Body of pancreas (tissue), 4 donors: ENCODE measurements at regions not wholly inside any gene's neighbourhood (a gene's known extent, or its start where the extent isn't known, plus 50 kb on each side); places are given as distances from the start of the nearest gene placed in this dataset.

Source experiments
- ATAC-seq: fragments of 150-250 bp; one replicate; pipeline ENCODE4 v1.9.1; 2016
- DNase-seq, 4 donors: peaks; one replicate each; pipeline ENCODE4 v3.0.0-alpha.2; 2019
- H3K27ac ChIP-seq, 4 donors: fragments of 200-600 bp; sonication (generic); 1 replicate in 3 of 4; 2 replicates in 1 of 4; pipeline versions ENCODE4 v1.5.1 to v1.6.1; 2016 to 2019; ENCODE audit warnings: mild to moderate bottlenecking in 1 of 4, mixed read lengths in 1 of 4, moderate library complexity in 1 of 4
- H3K27me3 ChIP-seq, 2 donors: fragments of 200-600 bp; sonication (generic); one replicate each; pipeline ENCODE4 v1.6.0; 2016; ENCODE audit warnings: mild to moderate bottlenecking in 1 of 2
- H3K36me3 ChIP-seq, 2 donors: fragments of 200-600 bp; sonication (generic); replicated peaks in 1 of 2; 2 replicates each; pipeline ENCODE4 v1.5.1; 2016; ENCODE audit warnings: low read depth in 2 of 2; ENCODE audit not compliant: insufficient read depth in 1 of 2
- H3K4me1 ChIP-seq: fragments of 200-600 bp; sonication (generic); one replicate; pipeline ENCODE4 v1.6.0; 2016
- H3K4me3 ChIP-seq, 2 donors: fragments of 200-600 bp; sonication (generic); 1 replicate in 1 of 2; 2 replicates in 1 of 2; pipeline ENCODE4 v1.5.1; 2016 to 2019
- H3K9me3 ChIP-seq, 3 donors: fragments of 200-600 bp; sonication (generic); 1 replicate in 2 of 3; 2 replicates in 1 of 3; pipeline ENCODE4 v1.5.1; 2016
- POLR2A ChIP-seq, 3 donors: fragments of 450-650 bp; IDR thresholded peaks; one replicate each; pipeline ENCODE4 v1.6.1; 2016; ENCODE audit warnings: antibody characterized with exemption in 3 of 3, mild to moderate bottlenecking in 2 of 3
- WGBS, 2 donors: methylation state at CpG; one replicate each; pipeline ENCODE4 v1.1.5; 2017; 5-methylcytosine and 5-hydroxymethylcytosine counted together
- intact Hi-C: fragments of 100-400 bp; cut with DNase I; formaldehyde crosslinking; loops from one replicate; pipeline ENCODE4 v1.15.1; 2023
- TF ChIP-seq, protein P1 (sequence below), 7 experiments: fragments of 450-650 bp in 4 of 7; fragments of 200-600 bp in 3 of 7; sonication (generic) in 3 of 7; IDR thresholded peaks; one replicate each; pipeline ENCODE4 v1.5.1; 2016 to 2019; ENCODE audit warnings: antibody characterized with exemption in 7 of 7

DNA sequence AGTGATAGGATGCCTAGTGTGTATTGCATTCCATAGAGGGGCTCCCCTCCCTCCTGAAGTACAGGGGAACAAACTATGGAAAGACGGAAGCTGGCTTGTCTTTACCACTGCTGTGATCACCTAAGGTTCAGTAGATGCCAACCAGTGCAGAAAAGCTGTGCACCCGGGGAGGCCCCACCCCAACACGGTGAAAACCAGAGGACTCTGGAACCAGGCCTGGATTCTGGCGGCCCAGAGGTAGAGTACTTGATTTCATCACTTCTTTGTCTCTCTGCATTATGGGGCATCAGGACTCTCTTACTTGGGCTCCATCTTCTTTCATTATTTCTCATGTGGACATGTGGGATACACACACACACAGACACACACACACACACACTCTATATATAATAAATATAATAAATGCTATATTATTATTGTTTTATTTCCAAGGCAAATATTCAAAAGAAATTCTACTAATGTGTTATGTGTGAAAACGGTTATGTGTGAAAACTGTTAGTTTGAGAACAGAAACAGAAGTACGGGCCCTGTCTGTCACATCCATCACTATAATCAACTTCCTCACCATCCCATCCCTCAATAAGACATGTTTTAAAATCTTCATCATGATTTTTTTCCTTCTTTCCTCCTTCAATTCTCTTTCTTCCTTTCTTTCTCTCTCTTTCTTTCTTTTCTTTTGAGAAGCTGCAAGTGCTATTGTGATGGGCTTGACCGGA, 152.4 kb upstream of the CMC1 start:
- Histone ChIP-seq H3K4me3 (no peak overlapping the region), H3K36me3 (no peaks in the 10 kb centered on the region), H3K27ac (no peak overlapping the region), H3K27me3 (no peaks in the 10 kb centered on the region), H3K4me1 (no peaks in the 10 kb centered on the region), H3K9me3 (peaks cover 0 to 6% (median 0%) of the 10 kb centered on the region in 3 donors)
- ATAC-seq = no peak
- TF ChIP-seq POLR2A (IDR thresholded peaks at IDR 0.05) = no peak
- TF ChIP-seq, protein P1, sequence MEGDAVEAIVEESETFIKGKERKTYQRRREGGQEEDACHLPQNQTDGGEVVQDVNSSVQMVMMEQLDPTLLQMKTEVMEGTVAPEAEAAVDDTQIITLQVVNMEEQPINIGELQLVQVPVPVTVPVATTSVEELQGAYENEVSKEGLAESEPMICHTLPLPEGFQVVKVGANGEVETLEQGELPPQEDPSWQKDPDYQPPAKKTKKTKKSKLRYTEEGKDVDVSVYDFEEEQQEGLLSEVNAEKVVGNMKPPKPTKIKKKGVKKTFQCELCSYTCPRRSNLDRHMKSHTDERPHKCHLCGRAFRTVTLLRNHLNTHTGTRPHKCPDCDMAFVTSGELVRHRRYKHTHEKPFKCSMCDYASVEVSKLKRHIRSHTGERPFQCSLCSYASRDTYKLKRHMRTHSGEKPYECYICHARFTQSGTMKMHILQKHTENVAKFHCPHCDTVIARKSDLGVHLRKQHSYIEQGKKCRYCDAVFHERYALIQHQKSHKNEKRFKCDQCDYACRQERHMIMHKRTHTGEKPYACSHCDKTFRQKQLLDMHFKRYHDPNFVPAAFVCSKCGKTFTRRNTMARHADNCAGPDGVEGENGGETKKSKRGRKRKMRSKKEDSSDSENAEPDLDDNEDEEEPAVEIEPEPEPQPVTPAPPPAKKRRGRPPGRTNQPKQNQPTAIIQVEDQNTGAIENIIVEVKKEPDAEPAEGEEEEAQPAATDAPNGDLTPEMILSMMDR (IDR thresholded peaks at IDR 0.05) = no peak
- intact Hi-C loops = no loop called here
- WGBS, 2 donors = 81 to 88% methylated on average over 7 of the region's 7 CpGs
- DNase-seq = no peak

DNA sequence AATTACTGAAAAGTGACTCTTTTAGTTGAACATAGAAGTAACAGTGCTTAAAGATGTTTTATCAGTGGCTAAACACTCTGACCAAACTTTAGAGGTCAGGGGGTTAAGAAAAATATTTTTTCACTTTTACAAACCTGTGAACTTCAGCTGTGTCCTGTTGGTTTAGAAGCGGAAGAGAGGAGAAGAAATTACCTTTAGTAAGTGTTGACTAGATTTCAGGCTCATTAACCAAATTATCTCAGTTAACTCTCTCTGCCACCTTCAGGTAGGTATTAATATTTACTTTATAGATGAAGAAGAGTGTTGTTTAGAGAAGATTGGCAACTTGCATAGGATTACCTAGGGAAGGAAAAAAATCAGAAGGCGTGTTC, 151.9 kb upstream of the CMC1 start:
- DNase-seq (no peak), ATAC-seq (no peak)
- no peaks in the 10 kb centered on the region for H3K36me3 ChIP-seq
- no peak overlapping the region for H3K4me3 ChIP-seq
- no peak overlapping the region for H3K27ac ChIP-seq
- WGBS, 2 donors = 82 to 84% methylated on average over 2 of the region's 2 CpGs
- no peaks in the 10 kb centered on the region for H3K27me3 ChIP-seq
- intact Hi-C loops = no loop called here
- TF ChIP-seq POLR2A (IDR thresholded peaks at IDR 0.05) = no peak
- TF ChIP-seq, protein P1 (IDR thresholded peaks at IDR 0.05) = no peak
- H3K9me3 ChIP-seq = peaks cover 0 to 7% (median 0%) of the 10 kb centered on the region in 3 donors
- no peaks in the 10 kb centered on the region for H3K4me1 ChIP-seq

DNA sequence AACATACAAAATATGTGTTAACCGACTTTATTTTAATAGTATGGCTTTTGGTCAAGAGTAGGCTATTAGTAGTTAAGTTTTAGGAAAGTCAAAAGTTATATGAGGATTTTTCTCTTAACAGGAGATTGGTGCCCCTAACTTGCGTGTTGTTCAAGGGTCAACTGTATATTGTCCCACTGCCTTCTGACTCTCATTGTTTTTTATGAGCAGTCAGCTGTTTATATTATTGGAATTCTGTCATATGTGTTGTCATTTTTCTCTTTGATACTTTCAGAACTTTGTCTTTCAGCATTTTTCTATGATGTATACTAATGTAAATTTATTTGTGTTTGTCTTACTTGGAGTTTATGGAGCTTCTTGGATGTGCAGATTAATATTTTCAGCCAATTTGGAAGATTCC, 142.1 kb upstream of the CMC1 start:
- no peak for ATAC-seq
- H3K27ac ChIP-seq = no peak overlapping the region
- H3K36me3 ChIP-seq = no peaks in the 10 kb centered on the region
- no peak for DNase-seq
- no peaks in the 10 kb centered on the region for H3K27me3 ChIP-seq
- intact Hi-C loops = no loop called here
- no peak overlapping the region for H3K4me3 ChIP-seq
- no peaks in the 10 kb centered on the region for H3K4me1 ChIP-seq
- 85 to 90% methylated on average over 2 of the region's 2 CpGs for whole genome bisulfite sequencing, 2 donors
- TF ChIP-seq, protein P1 (IDR thresholded peaks at IDR 0.05) = no peak
- no peak for TF ChIP-seq POLR2A (IDR thresholded peaks at IDR 0.05)
- peaks cover 0 to 5% (median 0%) of the 10 kb centered on the region in 3 donors for H3K9me3 ChIP-seq

DNA sequence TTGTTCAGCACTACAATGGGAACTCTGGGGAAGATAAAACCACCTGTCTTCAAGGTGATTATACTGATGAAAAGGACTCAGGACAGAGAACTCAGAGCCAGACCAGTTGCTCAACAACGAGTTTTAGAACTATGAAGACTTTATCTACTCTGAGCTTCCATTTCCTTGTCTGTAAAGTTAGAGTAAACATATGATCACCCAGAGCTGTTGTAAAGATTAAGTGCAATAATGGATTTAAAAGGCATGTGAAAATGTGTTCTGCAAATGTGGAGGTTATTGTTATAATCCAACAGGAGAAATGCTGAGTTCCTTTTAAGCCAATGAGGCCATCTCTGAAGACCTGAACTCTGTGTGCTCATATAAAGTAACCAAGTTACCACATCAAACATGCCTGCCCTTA, 139.7 kb upstream of the CMC1 start:
- WGBS, 2 donors = 22 to 25% methylated on average over 1 of the region's 1 CpG

More for the DNA sequence above, 139.7 kb upstream of the CMC1 start:
- DNase-seq = no peak
- Histone ChIP-seq H3K27ac (no peak overlapping the region), H3K4me3 (no peak overlapping the region), H3K27me3 (no peaks in the 10 kb centered on the region), H3K9me3 (peaks cover 0 to 5% (median 0%) of the 10 kb centered on the region in 3 donors), H3K36me3 (no peaks in the 10 kb centered on the region), H3K4me1 (no peaks in the 10 kb centered on the region)
- no peak for ATAC-seq
- intact Hi-C loops = no loop called here
- TF ChIP-seq, protein P1 (IDR thresholded peaks at IDR 0.05) = no peak
- TF ChIP-seq POLR2A (IDR thresholded peaks at IDR 0.05) = no peak
